ENCODE measurements at regions not wholly inside any gene's neighbourhood (a gene's known extent, or its start where the extent isn't known, plus 50 kb on each side); places are given as distances from the start of the nearest gene placed in this dataset.

DNA sequence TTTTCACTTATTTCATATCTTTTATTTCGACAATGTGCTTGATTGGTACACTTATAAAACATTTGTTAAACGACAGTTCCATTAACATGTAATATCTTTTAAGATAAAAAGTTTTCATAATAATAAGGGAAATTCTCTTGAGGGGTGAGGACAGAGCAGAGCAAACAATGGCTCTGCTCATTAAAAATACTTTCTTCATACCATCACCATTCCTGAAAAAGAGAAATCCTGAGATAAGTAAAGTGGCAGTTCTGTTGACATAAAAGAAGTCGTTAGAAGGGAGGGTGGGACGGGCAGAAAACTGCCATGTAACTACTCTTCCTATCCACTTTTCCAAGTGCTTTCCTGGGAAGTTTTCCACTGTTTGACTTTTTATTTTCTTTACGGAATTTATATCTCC lies 193.6 kb upstream of the CEP162 start:
- TF ChIP-seq, protein P1, sequence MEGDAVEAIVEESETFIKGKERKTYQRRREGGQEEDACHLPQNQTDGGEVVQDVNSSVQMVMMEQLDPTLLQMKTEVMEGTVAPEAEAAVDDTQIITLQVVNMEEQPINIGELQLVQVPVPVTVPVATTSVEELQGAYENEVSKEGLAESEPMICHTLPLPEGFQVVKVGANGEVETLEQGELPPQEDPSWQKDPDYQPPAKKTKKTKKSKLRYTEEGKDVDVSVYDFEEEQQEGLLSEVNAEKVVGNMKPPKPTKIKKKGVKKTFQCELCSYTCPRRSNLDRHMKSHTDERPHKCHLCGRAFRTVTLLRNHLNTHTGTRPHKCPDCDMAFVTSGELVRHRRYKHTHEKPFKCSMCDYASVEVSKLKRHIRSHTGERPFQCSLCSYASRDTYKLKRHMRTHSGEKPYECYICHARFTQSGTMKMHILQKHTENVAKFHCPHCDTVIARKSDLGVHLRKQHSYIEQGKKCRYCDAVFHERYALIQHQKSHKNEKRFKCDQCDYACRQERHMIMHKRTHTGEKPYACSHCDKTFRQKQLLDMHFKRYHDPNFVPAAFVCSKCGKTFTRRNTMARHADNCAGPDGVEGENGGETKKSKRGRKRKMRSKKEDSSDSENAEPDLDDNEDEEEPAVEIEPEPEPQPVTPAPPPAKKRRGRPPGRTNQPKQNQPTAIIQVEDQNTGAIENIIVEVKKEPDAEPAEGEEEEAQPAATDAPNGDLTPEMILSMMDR (IDR thresholded peaks at IDR 0.05) = no peak
- TF ChIP-seq POLR2A (IDR thresholded peaks at IDR 0.05) (no peak), POLR2AphosphoS5 (IDR thresholded peaks at IDR 0.05) (no peak)
